GM12865 (cell line): ENCODE measurements at regions not wholly inside any gene's neighbourhood (a gene's known extent, or its start where the extent isn't known, plus 50 kb on each side); places are given as distances from the start of the nearest gene placed in this dataset.

Experiments used
- DNase-seq: peaks from one replicate; pipeline ENCODE4 v3.0.0; 2010; ENCODE audit warnings: low read depth
- H3K4me3 ChIP-seq: 2 replicates; pipeline ENCODE4 v1.5.1; 2011; ENCODE audit warnings: mild to moderate bottlenecking, low read depth, low read length, control low read depth
- CTCF ChIP-seq: IDR thresholded peaks from 2 replicates; pipeline ENCODE4 v1.5.1; 2011; ENCODE audit warnings: low read length, control low read depth, low read depth, inconsistent platforms; ENCODE audit not compliant: insufficient read depth; ENCODE audit errors: missing control alignments

- no peak overlapping the region for H3K4me3 ChIP-seq
- no peak for TF ChIP-seq CTCF
- no peak for DNase-seq
These were observed 340.0 kb upstream of the MAOA start for GRCh38 chrX:43316146-43316545.

GRCh38 chrX:43317378-43317777 lies 338.7 kb upstream of the MAOA start:
- no peak overlapping the region for H3K4me3 ChIP-seq
- no peak for DNase-seq
- no peak for TF ChIP-seq CTCF

GRCh38 chrX:43328358-43328946 lies 327.6 kb upstream of the MAOA start:
- TF ChIP-seq CTCF, result no peak
- no peak for DNase-seq
- H3K4me3 ChIP-seq, result no peak overlapping the region

- TF ChIP-seq CTCF, result no peak
- H3K4me3 ChIP-seq, result no peak overlapping the region
- DNase-seq, result peak; percentile 10
These were observed 322.6 kb upstream of the MAOA start for GRCh38 chrX:43333543-43333942.

- DNase-seq, result peak; percentile 27
These were observed 310.9 kb upstream of the MAOA start for GRCh38 chrX:43345166-43345565.

GRCh38 chrX:43349363-43349762 lies 306.7 kb upstream of the MAOA start:
- TF ChIP-seq CTCF, result peak; percentile 60
- H3K4me3 ChIP-seq, result no peak overlapping the region
- peak; percentile 65 for DNase-seq

More at GRCh38 chrX:43345166-43345565, 310.9 kb upstream of the MAOA start:
- no peak for TF ChIP-seq CTCF
- no peak overlapping the region for H3K4me3 ChIP-seq

GRCh38 chrX:43350935-43351334 lies 305.2 kb upstream of the MAOA start:
- DNase-seq, result no peak
- no peak overlapping the region for H3K4me3 ChIP-seq
- TF ChIP-seq CTCF, result no peak
